NT2/D1 (cell line): ENCODE measurements at regions not wholly inside any gene's neighbourhood (a gene's known extent, or its start where the extent isn't known, plus 50 kb on each side); places are given as distances from the start of the nearest gene placed in this dataset.
"Not testable (repeated sequence)": the region's sequence is repeated elsewhere in the genome, so short reads cannot be mapped to it uniquely, and the experiment has no call there.

Experiments used
- DNase-seq: peaks from one replicate; pipeline ENCODE4 v3.0.0-alpha.2; 2011; ENCODE audit warnings: low read depth, low spot score
- H3K27me3 ChIP-seq: 2 replicates; pipeline ENCODE4 v1.6.0; 2011; ENCODE audit warnings: mild to moderate bottlenecking; ENCODE audit not compliant: insufficient read length, insufficient read depth
- H3K36me3 ChIP-seq: 2 replicates; pipeline ENCODE4 v1.6.1; 2011; ENCODE audit warnings: mild to moderate bottlenecking, low read length, mixed read lengths; ENCODE audit not compliant: insufficient read depth, insufficient read length
- H3K4me1 ChIP-seq: 2 replicates; pipeline ENCODE4 v1.5.1; 2011; ENCODE audit not compliant: insufficient read depth, insufficient read length
- H3K4me3 ChIP-seq: 2 replicates; pipeline ENCODE4 v1.5.1; 2011; ENCODE audit warnings: low read depth; ENCODE audit not compliant: insufficient read length
- H3K9ac ChIP-seq: 2 replicates; pipeline ENCODE4 v1.6.0; 2011; ENCODE audit warnings: low read depth; ENCODE audit not compliant: insufficient read length
- H3K9me3 ChIP-seq: 2 replicates; pipeline ENCODE4 v1.5.1; 2011; ENCODE audit warnings: mild to moderate bottlenecking, low read length; ENCODE audit not compliant: insufficient read depth
- SUZ12 ChIP-seq: IDR thresholded peaks from 2 replicates; pipeline ENCODE4 v1.6.1; 2011; ENCODE audit not compliant: insufficient read length, insufficient read depth; ENCODE audit errors: extremely low read depth
- YY1 ChIP-seq: IDR thresholded peaks from 2 replicates; pipeline ENCODE4 v1.6.1; 2011; ENCODE audit not compliant: insufficient read length, insufficient read depth
- ZNF274 ChIP-seq: IDR thresholded peaks from 2 replicates; pipeline ENCODE4 v1.6.1; 2011; ENCODE audit warnings: mild to moderate bottlenecking, low read depth, low read length

DNA sequence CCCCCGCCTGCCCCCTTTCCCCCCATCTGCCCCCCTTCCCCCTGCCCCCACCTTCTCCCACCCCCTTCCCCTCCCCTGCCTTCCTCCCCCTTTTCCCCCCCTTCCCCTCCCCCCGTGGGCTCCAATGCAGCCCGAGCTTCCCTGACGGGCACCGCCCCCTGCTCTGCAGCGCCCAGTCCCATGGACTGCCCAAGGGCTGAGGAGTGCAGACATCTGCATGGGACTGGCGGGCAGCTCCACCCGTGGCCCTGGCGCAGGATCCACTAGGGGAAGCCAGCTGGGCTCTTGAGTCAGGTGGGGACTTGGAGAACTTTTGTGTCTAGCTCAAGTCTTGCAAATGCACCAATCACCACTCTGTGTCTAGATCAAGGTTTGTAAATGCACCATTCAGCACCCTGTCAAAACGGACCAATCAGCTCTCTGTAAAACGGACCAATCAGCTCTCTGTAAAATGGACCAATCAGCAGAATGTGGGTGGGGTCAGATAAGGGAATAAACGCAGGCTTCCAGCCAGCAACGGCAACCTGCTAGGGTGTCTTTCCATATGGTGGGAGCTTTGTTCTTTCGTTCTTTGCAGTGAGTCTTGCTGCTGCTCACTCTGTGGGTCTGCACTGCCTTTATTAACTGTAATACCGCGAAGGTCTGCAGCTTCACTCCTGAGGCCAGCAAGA is 300.5 kb upstream of the PABPC4L start:
- no peak for DNase-seq
- peaks cover 6% of the 10 kb centered on the region; the same call in 1 of the 2 replicates for H3K9me3 ChIP-seq
- no peak overlapping the region for H3K9ac ChIP-seq
- no peaks in the 10 kb centered on the region for H3K27me3 ChIP-seq
- H3K4me3 ChIP-seq, result no peak overlapping the region
- TF ChIP-seq SUZ12 (no peak), ZNF274 (no peak), YY1 (no peak)
- H3K4me1 ChIP-seq, result no peaks in the 10 kb centered on the region
- H3K36me3 ChIP-seq, result no peaks in the 10 kb centered on the region

DNA sequence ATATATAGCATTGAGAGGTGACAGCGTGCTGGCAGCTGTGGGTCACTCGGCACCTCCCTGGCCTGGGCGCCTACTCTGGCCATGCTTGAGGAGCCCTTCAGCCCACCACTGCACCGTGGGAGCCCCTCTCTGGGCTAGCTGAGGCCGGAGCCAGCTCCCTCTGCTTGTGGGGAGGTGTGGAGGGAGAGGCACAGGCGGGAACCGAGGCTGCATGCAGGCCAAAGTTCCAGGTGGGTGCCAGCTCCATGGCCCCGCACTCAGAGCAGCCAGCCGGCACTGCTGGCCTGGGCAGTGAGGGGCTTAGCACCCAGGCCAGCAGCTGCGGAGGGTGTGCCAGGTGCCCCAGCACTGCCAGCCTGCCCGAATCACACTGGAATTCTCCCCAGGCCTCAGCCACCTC is 299.9 kb upstream of the PABPC4L start:
- not testable (repeated sequence) for H3K36me3 ChIP-seq, H3K9me3 ChIP-seq, H3K4me1 ChIP-seq, DNase-seq, H3K27me3 ChIP-seq, H3K4me3 ChIP-seq, H3K9ac ChIP-seq

GRCh38 chr4:134499074-134499473 is 297.5 kb upstream of the PABPC4L start:
- no peak for DNase-seq
- Histone ChIP-seq H3K27me3 (no peaks in the 10 kb centered on the region), H3K9me3 (peaks cover 6% of the 10 kb centered on the region; the same call in 1 of the 2 replicates), H3K4me1 (no peaks in the 10 kb centered on the region), H3K4me3 (no peak overlapping the region), H3K9ac (no peak overlapping the region), H3K36me3 (no peaks in the 10 kb centered on the region)
- TF ChIP-seq YY1, result no peak

DNA sequence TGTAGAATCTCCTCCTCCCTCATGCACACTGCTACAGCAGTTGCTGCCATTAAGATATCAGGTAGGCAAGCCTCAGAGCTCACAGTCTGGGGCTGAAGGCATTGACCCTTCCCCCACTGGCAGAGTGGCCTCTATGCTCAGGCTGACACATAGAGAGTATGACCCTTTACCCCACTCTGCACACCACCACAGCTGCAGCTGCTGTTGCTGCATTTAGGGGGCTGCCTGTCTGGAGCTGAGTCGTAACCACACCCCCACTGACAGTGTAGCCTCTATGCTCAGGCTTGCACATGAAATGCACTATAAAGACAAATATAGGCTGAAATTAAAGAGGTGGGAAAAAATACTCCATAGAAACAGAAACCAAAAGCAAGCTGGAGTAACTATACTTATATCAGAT is 289.3 kb upstream of the PABPC4L start:
- Histone ChIP-seq H3K9ac (no peak overlapping the region), H3K9me3 (no peaks in the 10 kb centered on the region), H3K36me3 (no peaks in the 10 kb centered on the region), H3K4me1 (no peaks in the 10 kb centered on the region), H3K4me3 (no peak overlapping the region), H3K27me3 (no peaks in the 10 kb centered on the region)
- no peak for DNase-seq
- TF ChIP-seq SUZ12, result no peak
- no peak for TF ChIP-seq ZNF274
- TF ChIP-seq YY1, result no peak

- H3K27me3 ChIP-seq, DNase-seq, H3K9me3 ChIP-seq, H3K36me3 ChIP-seq, H3K4me3 ChIP-seq, H3K9ac ChIP-seq, H3K4me1 ChIP-seq: not testable (repeated sequence)
These were observed 281.9 kb upstream of the PABPC4L start for GRCh38 chr4:134483514-134483913.

DNA sequence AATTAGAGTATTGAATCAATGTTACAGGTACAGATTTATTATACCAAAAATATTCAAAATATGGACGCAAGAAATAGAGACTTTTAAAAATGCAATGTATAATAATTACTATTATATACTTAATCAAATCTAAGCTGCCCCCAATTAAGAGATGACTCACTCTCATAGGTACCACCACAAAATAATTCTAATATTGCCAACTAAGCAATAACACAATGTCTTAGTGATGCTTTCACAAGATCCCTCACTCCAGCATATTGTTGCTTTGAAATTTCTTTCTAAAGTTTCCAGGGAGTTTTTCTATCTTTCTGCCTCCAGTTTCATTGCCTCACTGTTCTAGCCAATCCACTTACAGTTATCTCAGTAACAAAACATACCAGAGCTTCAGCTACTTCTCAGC is 270.0 kb upstream of the PABPC4L start:
- H3K4me1 ChIP-seq, result no peaks in the 10 kb centered on the region
- H3K9ac ChIP-seq, result no peak overlapping the region
- no peaks in the 10 kb centered on the region for H3K27me3 ChIP-seq
- H3K4me3 ChIP-seq, result no peak overlapping the region
- no peak for DNase-seq
- TF ChIP-seq SUZ12, result no peak
- no peaks in the 10 kb centered on the region for H3K36me3 ChIP-seq
- no peaks in the 10 kb centered on the region for H3K9me3 ChIP-seq

DNA sequence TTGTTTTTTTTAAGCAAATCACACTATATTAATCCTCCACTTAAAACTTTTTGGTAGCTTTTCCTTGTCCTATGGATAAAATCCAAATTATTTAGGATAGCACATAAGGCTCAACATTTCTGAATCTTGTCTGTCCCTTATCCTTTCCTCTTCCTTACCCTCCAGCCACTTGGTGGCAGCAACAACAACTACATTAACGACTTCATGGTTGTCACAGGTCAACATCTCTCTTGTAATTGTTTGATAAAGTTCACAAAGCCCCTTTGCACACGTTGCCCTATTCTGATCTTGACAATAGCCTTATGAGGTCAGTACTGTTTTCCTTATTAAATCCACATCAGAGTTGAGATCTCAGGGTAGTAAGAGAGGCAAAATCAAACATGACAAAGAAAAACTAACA is 269.0 kb upstream of the PABPC4L start:
- Histone ChIP-seq H3K9ac (no peak overlapping the region), H3K36me3 (no peaks in the 10 kb centered on the region), H3K4me3 (no peak overlapping the region), H3K9me3 (no peaks in the 10 kb centered on the region), H3K4me1 (no peaks in the 10 kb centered on the region), H3K27me3 (no peaks in the 10 kb centered on the region)
- TF ChIP-seq ZNF274 (no peak), SUZ12 (no peak), YY1 (no peak)
- DNase-seq, result peak; percentile 6

DNA sequence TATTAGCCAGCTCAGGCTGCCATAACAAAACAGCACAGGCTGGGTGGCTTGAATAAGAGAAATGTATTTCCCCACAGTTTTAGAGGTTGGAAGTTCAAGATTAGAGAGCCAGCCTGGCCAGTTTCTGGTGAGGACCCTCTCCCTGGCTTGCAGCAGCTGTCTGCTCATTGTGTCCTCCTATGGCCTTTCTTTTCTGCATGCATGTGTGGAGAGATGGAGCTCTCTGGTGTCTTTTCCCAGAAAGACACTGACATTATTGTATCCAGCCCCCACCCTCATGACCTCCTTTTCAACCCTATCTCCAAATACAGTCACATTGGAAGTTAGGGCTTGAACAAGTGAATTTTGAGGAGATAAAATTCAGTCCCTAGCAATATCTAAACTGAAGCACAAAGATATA is 263.8 kb upstream of the PABPC4L start:
- Histone ChIP-seq H3K27me3 (no peaks in the 10 kb centered on the region), H3K36me3 (no peaks in the 10 kb centered on the region), H3K4me1 (no peaks in the 10 kb centered on the region), H3K4me3 (no peak overlapping the region), H3K9me3 (peaks cover 2% of the 10 kb centered on the region; the same call in 1 of the 2 replicates), H3K9ac (no peak overlapping the region)
- no peak for DNase-seq
- TF ChIP-seq ZNF274 (no peak), SUZ12 (no peak), YY1 (no peak)
